ENCODE measurements at regions not wholly inside any gene's neighbourhood (a gene's known extent, or its start where the extent isn't known, plus 50 kb on each side); places are given as distances from the start of the nearest gene placed in this dataset.

GRCh38 chr12:92619026-92619425 lies 83.8 kb upstream of the PLEKHG7 start:
- no peak for DNase-seq (ENCODE audit: low read depth)
- no peak overlapping the region for H3K4me3 ChIP-seq (ENCODE audit: low read length)
- TF ChIP-seq CTCF (IDR thresholded peaks at IDR 0.05; ENCODE audit: insufficient read depth, low read depth, low read length, missing control alignments), result peak; percentile 22

DNA sequence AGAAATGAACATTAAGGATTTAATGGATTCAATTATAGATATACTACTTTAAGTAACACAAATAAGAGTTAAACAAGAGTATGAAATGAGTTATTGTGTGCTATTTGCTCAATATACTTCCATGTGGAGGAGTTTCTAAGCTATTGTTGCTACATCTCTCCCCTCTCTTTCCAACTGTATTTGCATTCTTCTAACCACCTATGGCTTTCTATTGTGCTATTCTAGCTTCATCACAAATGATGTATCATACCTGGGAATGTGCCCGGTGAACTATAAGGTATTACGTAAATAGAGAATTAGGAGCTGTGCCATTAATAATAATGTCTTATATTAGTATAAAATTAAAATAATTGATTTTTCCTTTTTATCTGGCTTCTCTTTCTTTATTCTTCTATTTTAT lies 87.1 kb upstream of the PLEKHG7 start:
- peak; percentile 89 for DNase-seq (ENCODE audit: low read depth)
- no peak overlapping the region for H3K4me3 ChIP-seq (ENCODE audit: low read length)
- no peak for TF ChIP-seq CTCF (IDR thresholded peaks at IDR 0.05; ENCODE audit: insufficient read depth, low read depth, low read length, missing control alignments)

DNA sequence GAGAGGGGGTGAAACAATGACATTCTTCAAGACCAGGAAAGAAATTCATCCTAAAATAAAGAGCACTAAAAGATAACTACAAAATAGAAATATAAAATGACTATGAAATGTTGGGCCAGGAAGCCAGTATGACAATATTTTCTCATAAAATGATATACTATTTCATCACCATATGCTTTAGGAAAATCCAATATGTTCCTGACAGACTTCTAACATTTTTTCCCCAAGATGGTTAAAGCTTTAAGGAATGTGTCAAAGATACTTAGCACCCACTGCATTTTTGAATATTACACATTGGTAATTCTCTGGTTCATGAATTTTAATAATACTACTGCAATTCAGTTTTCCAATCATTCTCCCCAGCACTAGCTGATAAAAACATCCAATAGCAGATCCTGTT lies 87.7 kb upstream of the PLEKHG7 start:
- TF ChIP-seq CTCF (IDR thresholded peaks at IDR 0.05; ENCODE audit: insufficient read depth, low read depth, low read length, missing control alignments), result no peak
- DNase-seq (ENCODE audit: low read depth), result no peak
- no peak overlapping the region for H3K4me3 ChIP-seq (ENCODE audit: low read length)

DNA sequence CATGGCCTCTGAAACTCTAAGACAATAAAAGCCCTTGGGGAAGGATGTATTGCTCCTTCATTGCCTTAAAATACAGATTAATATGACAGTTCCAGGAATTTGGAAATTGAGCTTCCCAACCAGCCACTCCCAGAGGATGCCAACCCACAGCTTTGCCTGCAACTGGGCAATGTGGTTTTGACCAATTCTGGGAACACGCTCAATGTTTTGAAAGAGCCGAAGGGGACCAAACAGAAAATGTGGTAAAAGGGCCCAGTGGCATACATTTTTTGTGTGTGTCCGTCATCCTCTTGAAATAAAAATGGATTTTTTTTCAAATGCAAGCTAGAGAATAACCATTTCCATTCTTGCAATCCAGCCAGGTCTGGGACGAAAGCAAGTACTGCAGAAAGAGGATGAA lies 88.3 kb upstream of the PLEKHG7 start:
- TF ChIP-seq CTCF (IDR thresholded peaks at IDR 0.05; ENCODE audit: insufficient read depth, low read depth, low read length, missing control alignments), result no peak
- no peak for DNase-seq (ENCODE audit: low read depth)
- no peak overlapping the region for H3K4me3 ChIP-seq (ENCODE audit: low read length)

DNA sequence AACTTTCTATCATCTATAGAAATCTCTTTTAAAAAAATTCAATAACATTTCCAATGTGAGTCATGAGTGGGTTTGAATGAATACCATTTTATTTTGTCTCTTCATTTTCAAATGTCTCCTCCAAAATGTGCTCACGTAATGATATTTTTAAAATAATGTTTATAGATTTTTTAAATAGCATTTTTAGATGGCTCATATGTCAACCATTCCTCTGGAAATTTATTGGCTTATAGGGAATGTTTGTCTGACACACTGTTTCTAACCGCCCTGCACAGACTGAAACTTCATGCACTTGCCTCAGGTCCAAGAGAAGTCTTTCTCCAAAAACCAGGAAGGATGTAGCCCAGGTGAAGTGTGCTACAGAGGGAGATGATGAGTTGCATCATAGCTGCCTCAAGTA lies 88.8 kb upstream of the PLEKHG7 start:
- H3K4me3 ChIP-seq (ENCODE audit: low read length), result no peak overlapping the region
- DNase-seq (ENCODE audit: low read depth), result no peak
- no peak for TF ChIP-seq CTCF (IDR thresholded peaks at IDR 0.05; ENCODE audit: insufficient read depth, low read depth, low read length, missing control alignments)

DNA sequence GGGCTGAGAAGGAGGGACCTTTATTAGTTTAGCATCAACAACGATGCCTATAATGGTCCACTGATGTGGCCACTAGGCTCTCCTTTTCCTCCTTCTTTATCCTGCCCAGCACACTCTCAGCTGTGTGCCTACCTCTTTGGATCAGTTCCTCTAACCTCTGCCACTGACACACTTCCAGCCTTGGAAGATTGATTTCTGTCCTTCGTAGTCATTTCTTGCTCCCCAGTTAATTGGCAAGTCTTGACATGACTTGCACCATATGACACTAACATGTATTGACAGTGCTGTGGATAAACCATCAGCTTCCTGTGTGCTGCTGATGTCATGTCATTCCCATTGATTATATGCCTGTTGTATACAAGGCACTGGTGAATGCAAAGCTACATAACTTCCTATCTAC lies 90.2 kb upstream of the PLEKHG7 start:
- DNase-seq (ENCODE audit: low read depth), result peak; percentile 70
- H3K4me3 ChIP-seq (ENCODE audit: low read length), result no peak overlapping the region
- TF ChIP-seq CTCF (IDR thresholded peaks at IDR 0.05; ENCODE audit: insufficient read depth, low read depth, low read length, missing control alignments), result no peak

GRCh38 chr12:92608151-92609091 lies 94.4 kb upstream of the PLEKHG7 start:
- peak; percentile 71 for TF ChIP-seq CTCF (IDR thresholded peaks at IDR 0.05; ENCODE audit: insufficient read depth, low read depth, low read length, missing control alignments)
- DNase-seq (ENCODE audit: low read depth), result peak; percentile 70
- H3K4me3 ChIP-seq (ENCODE audit: low read length), result no peak overlapping the region
